HG02571 (cell line): ENCODE measurements at regions not wholly inside any gene's neighbourhood (a gene's known extent, or its start where the extent isn't known, plus 50 kb on each side); places are given as distances from the start of the nearest gene placed in this dataset.
"Not testable (repeated sequence)": the region's sequence is repeated elsewhere in the genome, so short reads cannot be mapped to it uniquely, and the experiment has no call there.

Experiments used
- ATAC-seq: cut with Tn5 transposase; IDR thresholded peaks from one replicate; pipeline ENCODE4 v1.9.1; 2021; ENCODE audit warnings: mild to moderate bottlenecking, moderate library complexity; ENCODE audit not compliant: unreplicated experiment

- ATAC-seq: no peak
These were observed 126.9 kb upstream of the PDE4D start for GRCh38 chr5:60020457-60020856.

GRCh38 chr5:60018960-60019359 is 125.4 kb upstream of the PDE4D start:
- not testable (repeated sequence) for ATAC-seq

- no peak for ATAC-seq
These were observed 124.6 kb upstream of the PDE4D start for GRCh38 chr5:60018091-60018490.

- no peak for ATAC-seq
These were observed 120.8 kb upstream of the PDE4D start for GRCh38 chr5:60014331-60014730.

GRCh38 chr5:60010853-60011252 is 117.3 kb upstream of the PDE4D start:
- no peak for ATAC-seq

GRCh38 chr5:60010328-60010727 is 116.8 kb upstream of the PDE4D start:
- ATAC-seq: no peak

- ATAC-seq: no peak
These were observed 114.2 kb upstream of the PDE4D start for GRCh38 chr5:60007729-60008128.

GRCh38 chr5:59999056-59999455 is 105.5 kb upstream of the PDE4D start:
- ATAC-seq: no peak

- ATAC-seq: no peak
These were observed 98.7 kb upstream of the PDE4D start for GRCh38 chr5:59992206-59992605.

GRCh38 chr5:59988396-59988795 is 94.9 kb upstream of the PDE4D start:
- no peak for ATAC-seq

- ATAC-seq: no peak
These were observed 82.8 kb upstream of the PDE4D start for GRCh38 chr5:59976342-59976741.

GRCh38 chr5:59972043-59972442 is 78.5 kb upstream of the PDE4D start:
- no peak for ATAC-seq

- no peak for ATAC-seq
These were observed 65.8 kb upstream of the PDE4D start for GRCh38 chr5:59959330-59959729.

- ATAC-seq: no peak
These were observed 62.7 kb upstream of the PDE4D start for GRCh38 chr5:59956130-59956783.

- ATAC-seq: no peak
These were observed 61.7 kb upstream of the PDE4D start for GRCh38 chr5:59955241-59955640.

- no peak for ATAC-seq
These were observed 50.1 kb upstream of the PDE4D start for GRCh38 chr5:59943452-59944113.
